ENCODE measurements at regions not wholly inside any gene's neighbourhood (a gene's known extent, or its start where the extent isn't known, plus 50 kb on each side); places are given as distances from the start of the nearest gene placed in this dataset.

DNA sequence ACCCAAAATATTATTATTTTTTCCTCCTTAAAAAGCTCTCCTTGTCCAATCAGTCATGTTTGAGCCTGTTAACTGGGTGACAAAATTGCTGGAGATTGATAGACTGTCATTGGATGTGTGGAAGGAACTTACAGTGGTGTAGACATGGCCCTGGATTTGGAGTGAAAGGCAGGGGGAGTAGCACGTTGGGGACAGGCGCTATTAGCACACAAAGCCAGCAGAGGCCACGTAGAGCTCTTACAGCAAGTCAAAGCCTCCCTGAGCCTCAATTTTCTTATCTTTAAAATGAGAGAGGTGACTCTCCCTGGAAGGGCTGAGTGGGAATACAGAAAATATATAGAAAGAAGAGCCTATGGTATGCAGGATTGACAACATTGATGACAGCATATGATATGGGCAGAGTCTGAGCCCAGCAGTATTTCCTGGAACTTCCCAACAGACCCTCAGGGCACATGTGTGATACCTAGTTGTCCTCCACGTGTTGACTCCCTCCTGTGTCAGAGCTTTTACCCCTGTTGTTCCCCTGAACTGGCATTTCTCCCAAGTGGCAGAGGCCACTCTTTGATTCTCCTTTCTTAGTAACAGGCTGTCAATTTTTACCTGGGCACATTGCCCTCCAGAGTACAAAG is 504.9 kb downstream of the VRK1 start:
- H3K4me3 ChIP-seq (ENCODE audit: low read depth, low read length): no peak overlapping the region
- TF ChIP-seq, protein P1, sequence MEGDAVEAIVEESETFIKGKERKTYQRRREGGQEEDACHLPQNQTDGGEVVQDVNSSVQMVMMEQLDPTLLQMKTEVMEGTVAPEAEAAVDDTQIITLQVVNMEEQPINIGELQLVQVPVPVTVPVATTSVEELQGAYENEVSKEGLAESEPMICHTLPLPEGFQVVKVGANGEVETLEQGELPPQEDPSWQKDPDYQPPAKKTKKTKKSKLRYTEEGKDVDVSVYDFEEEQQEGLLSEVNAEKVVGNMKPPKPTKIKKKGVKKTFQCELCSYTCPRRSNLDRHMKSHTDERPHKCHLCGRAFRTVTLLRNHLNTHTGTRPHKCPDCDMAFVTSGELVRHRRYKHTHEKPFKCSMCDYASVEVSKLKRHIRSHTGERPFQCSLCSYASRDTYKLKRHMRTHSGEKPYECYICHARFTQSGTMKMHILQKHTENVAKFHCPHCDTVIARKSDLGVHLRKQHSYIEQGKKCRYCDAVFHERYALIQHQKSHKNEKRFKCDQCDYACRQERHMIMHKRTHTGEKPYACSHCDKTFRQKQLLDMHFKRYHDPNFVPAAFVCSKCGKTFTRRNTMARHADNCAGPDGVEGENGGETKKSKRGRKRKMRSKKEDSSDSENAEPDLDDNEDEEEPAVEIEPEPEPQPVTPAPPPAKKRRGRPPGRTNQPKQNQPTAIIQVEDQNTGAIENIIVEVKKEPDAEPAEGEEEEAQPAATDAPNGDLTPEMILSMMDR (conservative IDR thresholded peaks at IDR 0.05; ENCODE audit: low read depth, low read length): no peak
- no peak for DNase-seq (ENCODE audit: low read depth)

DNA sequence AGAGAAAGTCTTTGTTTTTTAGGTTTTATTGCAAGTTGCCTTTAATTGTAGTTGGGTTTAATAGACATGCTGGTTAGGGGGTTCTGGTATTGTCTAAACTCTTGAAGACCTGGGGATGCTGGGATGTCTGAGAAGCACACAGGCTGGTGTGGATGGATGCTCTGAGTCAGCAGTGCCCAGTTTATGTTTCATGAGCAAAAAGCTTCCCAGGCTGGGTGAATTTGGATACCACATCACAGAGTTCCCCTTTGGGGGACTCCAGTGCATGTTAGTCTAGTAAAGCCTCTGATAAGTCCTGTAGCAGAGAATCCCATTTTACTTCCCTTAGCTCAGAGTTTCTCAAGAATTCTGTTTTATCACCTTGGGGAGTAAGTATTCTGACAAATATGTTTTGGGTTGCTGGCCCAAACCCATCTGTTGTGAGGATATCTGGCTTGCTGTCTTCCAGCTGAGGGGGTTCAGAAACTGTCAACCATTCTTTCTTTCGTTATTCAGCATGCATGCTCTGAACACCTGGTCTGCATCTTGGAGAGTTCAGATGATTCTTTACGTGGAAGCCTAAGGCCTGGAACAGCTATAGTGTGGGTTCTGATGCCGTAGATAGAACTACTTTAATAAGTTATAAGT is 509.1 kb downstream of the VRK1 start:
- TF ChIP-seq, protein P1 (conservative IDR thresholded peaks at IDR 0.05; ENCODE audit: low read depth, low read length): no peak
- DNase-seq (ENCODE audit: low read depth): no peak
- H3K4me3 ChIP-seq (ENCODE audit: low read depth, low read length): no peak overlapping the region

DNA sequence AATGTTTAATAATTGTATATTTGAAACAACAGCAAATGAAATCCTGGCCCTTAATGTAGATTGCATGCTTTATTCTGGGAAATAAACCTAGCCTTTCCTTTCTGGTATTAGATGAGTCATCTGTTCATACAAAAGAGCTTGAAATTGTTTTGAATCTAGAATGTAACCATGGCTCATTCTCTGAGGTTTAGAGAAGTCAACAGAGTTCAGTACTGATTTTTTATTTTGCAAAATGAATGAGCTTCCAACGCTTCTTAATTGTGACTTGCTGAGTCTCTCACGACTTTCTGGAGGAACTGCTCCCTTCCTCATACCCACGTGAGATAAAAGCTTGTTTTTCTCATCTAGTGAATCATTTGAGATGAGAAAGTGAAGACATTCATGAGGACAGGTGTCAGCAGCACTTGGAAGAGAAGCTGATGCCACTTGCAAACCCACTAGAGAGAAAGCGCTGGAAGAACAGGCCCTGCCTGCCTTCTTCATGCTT is 509.6 kb downstream of the VRK1 start:
- peak; percentile 3 for DNase-seq (ENCODE audit: low read depth)
- TF ChIP-seq, protein P1 (conservative IDR thresholded peaks at IDR 0.05; ENCODE audit: low read depth, low read length): no peak

DNA sequence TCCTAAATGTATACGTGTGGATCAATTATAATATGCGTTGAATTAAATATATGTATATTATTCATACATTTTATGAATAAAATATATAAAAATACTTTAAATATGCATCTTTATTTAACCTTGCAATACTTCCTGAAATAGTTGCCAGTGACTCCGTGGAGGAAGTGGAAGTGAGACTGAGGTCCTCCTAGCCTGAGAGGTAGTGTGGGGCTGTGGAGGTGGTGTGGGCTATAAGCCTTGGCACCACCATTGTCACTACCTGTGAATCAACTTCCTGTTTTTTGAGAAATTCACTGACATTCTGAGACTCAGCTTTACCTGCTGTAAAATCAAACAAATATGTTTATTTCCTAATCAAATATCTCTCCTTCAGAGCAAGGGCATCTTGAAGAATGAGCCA is 514.2 kb downstream of the VRK1 start:
- TF ChIP-seq, protein P1 (conservative IDR thresholded peaks at IDR 0.05; ENCODE audit: low read depth, low read length): no peak
- H3K4me3 ChIP-seq (ENCODE audit: low read depth, low read length): no peak overlapping the region
- no peak for DNase-seq (ENCODE audit: low read depth)

More for the DNA sequence above, 509.6 kb downstream of the VRK1 start:
- no peak overlapping the region for H3K4me3 ChIP-seq (ENCODE audit: low read depth, low read length)

DNA sequence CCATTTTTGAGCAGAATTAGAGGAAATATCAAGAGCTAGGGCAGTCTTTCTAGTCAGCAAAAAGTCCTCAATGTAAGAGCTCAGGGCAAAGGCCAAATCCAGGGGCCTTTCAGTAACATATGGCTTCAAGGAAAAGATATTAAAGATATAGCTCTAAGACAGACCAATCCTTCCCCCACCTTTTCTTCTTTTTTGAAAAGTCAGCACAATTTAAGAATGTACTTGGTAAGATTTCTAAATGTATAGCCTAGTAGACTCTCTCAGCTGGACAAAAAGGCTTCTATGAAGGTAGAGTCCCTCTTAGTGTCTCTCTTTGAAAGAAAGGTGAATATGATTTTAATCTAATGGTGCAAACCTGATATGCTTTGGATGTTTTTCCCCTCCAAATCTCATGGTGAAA is 515.7 kb downstream of the VRK1 start:
- TF ChIP-seq, protein P1 (conservative IDR thresholded peaks at IDR 0.05; ENCODE audit: low read depth, low read length): no peak
- H3K4me3 ChIP-seq (ENCODE audit: low read depth, low read length): no peak overlapping the region
- no peak for DNase-seq (ENCODE audit: low read depth)

DNA sequence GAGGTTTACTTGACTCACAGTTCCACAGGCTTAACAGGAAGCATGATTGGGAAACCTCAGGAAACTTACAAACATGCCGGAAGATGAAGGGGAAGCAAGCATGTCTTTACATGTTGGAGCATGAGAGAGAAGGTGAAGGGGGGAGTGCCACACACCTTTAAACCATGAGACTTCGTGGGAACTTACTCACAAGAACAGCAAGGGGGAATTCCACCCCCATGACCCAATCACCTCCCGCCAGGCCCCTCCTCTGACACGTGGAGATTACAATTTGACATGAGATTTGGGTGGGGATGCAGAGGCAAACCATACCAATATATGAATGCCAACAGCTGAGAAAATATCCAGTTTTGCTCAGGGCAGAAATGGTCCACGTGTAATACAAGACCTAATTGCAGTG is 518.6 kb downstream of the VRK1 start:
- TF ChIP-seq, protein P1 (conservative IDR thresholded peaks at IDR 0.05; ENCODE audit: low read depth, low read length): no peak
- no peak overlapping the region for H3K4me3 ChIP-seq (ENCODE audit: low read depth, low read length)
- no peak for DNase-seq (ENCODE audit: low read depth)

DNA sequence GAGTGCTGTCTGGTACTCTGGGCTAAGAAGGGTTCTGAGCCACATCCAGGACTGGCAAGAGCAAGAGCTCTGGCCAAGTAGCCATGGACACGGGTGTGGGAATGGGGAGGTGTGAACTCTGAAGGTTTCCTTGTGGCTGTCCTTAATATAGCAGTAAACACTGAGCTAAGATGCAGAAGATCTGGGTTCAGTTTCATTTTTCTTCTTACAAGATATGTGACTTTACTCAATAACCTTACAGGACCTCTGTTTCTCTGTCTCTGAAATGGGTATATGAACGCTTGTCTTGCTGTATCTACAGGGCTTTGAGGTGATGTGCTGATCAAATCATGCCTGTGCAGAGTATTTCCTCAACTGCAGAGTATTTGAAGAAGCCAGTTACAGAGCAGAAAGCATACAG is 521.2 kb downstream of the VRK1 start:
- TF ChIP-seq, protein P1 (conservative IDR thresholded peaks at IDR 0.05; ENCODE audit: low read depth, low read length): no peak
- DNase-seq (ENCODE audit: low read depth): no peak
- H3K4me3 ChIP-seq (ENCODE audit: low read depth, low read length): no peak overlapping the region

All from epithelial cell of proximal tubule (primary cell).